DND-41 (cell line): ENCODE measurements at regions not wholly inside any gene's neighbourhood (a gene's known extent, or its start where the extent isn't known, plus 50 kb on each side); places are given as distances from the start of the nearest gene placed in this dataset.

ENCODE experiments used
- EZH2 ChIP-seq: IDR thresholded peaks from 3 replicates; pipeline ENCODE4 v1.6.1; 2012; ENCODE audit warnings: borderline replicate concordance, low read depth, mild to moderate bottlenecking, moderate library complexity, low read length, inconsistent platforms; ENCODE audit not compliant: severe bottlenecking
- TF ChIP-seq, protein P1 (sequence below): IDR thresholded peaks from 2 replicates; pipeline ENCODE4 v1.5.1; 2012; ENCODE audit warnings: borderline replicate concordance, low read length, moderate library complexity, mild to moderate bottlenecking; ENCODE audit not compliant: poor library complexity, severe bottlenecking; ENCODE audit errors: extremely low read depth

- TF ChIP-seq, protein P1, sequence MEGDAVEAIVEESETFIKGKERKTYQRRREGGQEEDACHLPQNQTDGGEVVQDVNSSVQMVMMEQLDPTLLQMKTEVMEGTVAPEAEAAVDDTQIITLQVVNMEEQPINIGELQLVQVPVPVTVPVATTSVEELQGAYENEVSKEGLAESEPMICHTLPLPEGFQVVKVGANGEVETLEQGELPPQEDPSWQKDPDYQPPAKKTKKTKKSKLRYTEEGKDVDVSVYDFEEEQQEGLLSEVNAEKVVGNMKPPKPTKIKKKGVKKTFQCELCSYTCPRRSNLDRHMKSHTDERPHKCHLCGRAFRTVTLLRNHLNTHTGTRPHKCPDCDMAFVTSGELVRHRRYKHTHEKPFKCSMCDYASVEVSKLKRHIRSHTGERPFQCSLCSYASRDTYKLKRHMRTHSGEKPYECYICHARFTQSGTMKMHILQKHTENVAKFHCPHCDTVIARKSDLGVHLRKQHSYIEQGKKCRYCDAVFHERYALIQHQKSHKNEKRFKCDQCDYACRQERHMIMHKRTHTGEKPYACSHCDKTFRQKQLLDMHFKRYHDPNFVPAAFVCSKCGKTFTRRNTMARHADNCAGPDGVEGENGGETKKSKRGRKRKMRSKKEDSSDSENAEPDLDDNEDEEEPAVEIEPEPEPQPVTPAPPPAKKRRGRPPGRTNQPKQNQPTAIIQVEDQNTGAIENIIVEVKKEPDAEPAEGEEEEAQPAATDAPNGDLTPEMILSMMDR: no peak
- TF ChIP-seq EZH2: no peak
Measured at GRCh38 chr10:83852146-83852545, 287.2 kb upstream of the GHITM start.
